WI38 (cell line): ENCODE measurements at regions not wholly inside any gene's neighbourhood (a gene's known extent, or its start where the extent isn't known, plus 50 kb on each side); places are given as distances from the start of the nearest gene placed in this dataset.

ENCODE experiments used
- H3K4me3 ChIP-seq: 2 replicates; pipeline ENCODE4 v1.5.1; 2011; ENCODE audit warnings: low read depth, mild to moderate bottlenecking, control low read depth, low read length
- TF ChIP-seq, protein P1 (sequence below): IDR thresholded peaks from 2 replicates; pipeline ENCODE4 v1.5.1; 2012; ENCODE audit warnings: low read depth, mild to moderate bottlenecking, control low read depth, low read length

DNA sequence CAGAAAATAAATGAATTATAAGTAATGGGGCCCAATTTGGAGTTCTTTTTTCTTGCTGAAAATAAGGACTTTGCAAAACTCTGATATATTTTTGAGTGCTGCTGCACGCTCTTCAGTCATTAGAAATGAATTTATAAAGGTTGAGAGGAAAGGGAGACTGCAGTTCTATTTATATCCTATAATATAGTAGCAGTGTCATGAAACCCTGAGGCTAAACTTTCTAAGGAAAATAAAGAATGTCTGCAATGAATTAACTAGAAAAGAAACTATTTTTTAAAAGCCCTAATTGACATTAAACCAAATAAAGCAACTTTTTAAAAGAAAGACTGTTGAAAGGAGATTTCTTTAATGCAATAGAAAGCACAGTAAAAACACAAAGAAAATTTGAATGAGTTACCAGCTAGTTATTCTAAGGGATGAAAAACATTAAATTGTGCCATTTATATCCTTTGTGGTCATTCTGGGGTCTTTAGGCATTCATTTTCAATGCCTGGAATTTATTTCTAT lies 1072.8 kb upstream of the TMEFF2 start:
- TF ChIP-seq, protein P1, sequence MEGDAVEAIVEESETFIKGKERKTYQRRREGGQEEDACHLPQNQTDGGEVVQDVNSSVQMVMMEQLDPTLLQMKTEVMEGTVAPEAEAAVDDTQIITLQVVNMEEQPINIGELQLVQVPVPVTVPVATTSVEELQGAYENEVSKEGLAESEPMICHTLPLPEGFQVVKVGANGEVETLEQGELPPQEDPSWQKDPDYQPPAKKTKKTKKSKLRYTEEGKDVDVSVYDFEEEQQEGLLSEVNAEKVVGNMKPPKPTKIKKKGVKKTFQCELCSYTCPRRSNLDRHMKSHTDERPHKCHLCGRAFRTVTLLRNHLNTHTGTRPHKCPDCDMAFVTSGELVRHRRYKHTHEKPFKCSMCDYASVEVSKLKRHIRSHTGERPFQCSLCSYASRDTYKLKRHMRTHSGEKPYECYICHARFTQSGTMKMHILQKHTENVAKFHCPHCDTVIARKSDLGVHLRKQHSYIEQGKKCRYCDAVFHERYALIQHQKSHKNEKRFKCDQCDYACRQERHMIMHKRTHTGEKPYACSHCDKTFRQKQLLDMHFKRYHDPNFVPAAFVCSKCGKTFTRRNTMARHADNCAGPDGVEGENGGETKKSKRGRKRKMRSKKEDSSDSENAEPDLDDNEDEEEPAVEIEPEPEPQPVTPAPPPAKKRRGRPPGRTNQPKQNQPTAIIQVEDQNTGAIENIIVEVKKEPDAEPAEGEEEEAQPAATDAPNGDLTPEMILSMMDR: no peak

DNA sequence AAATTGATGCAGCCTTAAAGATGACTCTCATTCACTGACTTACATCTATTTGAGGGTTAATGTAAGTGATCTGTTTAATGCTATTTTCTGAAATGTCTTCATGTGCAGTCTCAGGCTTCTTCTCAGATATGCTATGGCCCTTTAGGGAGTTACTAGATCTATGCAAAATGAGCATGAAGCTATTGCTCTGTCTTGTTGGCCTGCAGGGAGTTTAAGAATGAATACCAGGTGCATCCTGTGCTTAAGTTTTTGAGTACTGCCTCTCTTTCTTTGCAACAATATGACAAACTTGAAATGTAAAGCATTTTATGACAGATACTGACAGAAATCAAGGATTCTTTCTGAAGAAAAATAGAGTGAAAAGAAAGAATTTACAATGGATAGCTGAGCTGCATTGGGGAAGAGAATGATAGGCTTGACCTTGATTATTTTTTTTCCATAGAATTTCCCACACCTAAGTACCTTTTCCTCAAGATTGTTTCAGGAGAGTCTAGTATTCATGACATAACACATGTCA lies 1058.3 kb upstream of the TMEFF2 start:
- H3K4me3 ChIP-seq: no peak overlapping the region
- TF ChIP-seq, protein P1: no peak

More for the DNA sequence above, 1072.8 kb upstream of the TMEFF2 start:
- H3K4me3 ChIP-seq: no peak overlapping the region

DNA sequence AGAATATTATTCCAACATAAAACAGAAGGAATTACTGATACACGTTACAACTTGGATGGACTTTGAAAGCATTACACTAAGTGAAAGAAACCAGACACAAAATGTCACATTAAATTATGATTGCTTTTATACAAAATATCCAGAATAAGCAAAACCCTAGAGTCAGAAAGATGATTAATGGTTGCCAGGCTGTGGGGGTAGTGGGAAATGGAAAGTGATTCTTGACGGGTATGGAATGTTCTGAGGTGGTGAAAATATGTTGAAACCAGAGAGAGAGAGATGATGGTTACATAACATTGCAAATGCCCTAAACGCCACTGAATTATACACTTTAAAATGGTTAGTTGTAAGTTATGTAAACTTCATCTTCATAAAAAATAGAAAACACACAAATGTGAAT lies 1057.2 kb upstream of the TMEFF2 start:
- H3K4me3 ChIP-seq: no peak overlapping the region
- TF ChIP-seq, protein P1: no peak

DNA sequence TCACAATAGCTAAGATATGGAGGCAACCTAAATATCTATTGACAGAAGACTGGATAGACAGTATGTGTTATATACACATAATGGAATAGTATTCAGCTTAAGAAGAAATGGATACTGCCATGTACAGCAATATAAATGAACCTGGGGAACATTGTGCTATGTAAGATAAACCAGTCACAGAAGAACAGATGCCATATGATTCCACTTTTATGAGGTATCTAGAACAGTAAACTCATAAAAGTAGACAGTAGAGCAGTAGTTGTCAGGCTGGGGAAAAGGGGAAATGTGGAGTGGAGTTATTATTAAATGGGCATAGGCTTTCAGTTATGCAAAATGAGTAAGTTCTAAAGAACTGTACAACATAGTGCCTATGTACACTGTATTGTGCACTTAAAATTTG lies 1055.7 kb upstream of the TMEFF2 start:
- TF ChIP-seq, protein P1: no peak
- no peak overlapping the region for H3K4me3 ChIP-seq

DNA sequence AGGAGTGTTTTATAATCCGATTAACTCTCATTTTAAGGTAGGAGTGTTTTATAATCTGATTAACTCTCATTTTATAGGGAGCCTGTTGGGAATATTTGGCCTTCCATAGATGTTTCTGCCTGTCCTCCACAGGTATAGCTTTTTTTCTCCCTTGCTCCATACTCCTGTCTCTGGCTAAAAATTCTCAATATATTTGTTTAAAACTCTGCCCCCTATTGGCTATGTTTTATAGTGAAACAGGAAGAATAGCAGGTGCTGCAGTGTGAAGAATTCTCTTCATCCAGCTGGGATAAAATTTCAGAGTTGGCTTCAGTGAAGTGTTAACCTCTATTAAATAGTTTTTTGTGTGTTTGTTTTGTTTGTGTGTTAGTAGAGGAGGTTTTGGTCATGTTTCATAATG lies 1046.0 kb upstream of the TMEFF2 start:
- H3K4me3 ChIP-seq: no peak overlapping the region
- TF ChIP-seq, protein P1: no peak

DNA sequence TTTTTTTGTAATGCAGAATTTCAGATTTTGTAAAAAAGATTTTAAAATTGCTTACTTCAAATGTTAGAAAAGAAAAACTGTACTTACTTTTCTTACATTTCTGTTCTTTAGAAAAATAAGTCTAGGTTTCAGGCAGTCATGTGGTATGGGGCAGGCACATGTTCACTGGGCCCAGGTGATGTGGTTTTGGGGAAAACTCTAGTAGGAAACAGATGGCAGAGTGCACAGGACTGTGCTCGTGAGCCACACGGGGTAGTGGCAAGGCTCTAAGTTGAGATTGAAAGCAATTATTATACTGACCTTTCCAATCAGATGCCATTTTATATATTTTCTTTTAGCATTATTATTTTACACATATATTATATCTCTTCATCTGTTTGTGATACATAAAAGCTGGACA lies 1036.9 kb upstream of the TMEFF2 start:
- no peak overlapping the region for H3K4me3 ChIP-seq

DNA sequence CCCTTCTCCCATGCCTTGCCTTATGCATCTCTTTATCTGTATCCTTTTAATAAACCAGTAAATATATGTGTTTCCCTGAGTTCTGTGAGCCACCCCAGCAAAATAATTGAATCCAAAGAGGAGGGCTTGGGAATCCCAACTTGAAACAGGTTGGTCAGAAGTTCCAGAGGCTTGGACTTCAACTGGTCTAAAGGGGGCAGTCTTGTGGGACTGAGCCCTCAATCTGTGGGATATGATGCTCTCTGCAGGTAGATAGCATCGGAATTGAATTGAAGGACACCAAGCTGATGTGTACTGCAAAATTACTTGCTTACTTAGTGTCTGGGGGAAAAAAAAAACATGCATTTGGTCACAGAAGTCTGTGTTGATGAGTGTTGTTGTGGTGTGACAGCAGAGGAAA lies 1033.5 kb upstream of the TMEFF2 start:
- TF ChIP-seq, protein P1: no peak
- no peak overlapping the region for H3K4me3 ChIP-seq

More for the DNA sequence above, 1036.9 kb upstream of the TMEFF2 start:
- TF ChIP-seq, protein P1: no peak
